ENCODE measurements at regions not wholly inside any gene's neighbourhood (a gene's known extent, or its start where the extent isn't known, plus 50 kb on each side); places are given as distances from the start of the nearest gene placed in this dataset.

GRCh38 chr13:106011600-106011999 lies 523.9 kb downstream of the EFNB2 start:
- H3K9me3 Mint-ChIP-seq: peaks cover 0 to 7% (median 3%) of the 10 kb centered on the region in 11 donors
- DNase-seq (no peak), ATAC-seq (no peak)
- no peak overlapping the region for H3K4me3 ChIP-seq (ENCODE audit: low read length)
- H3K27me3 Mint-ChIP-seq: peaks cover 0 to 4% (median 0%) of the 10 kb centered on the region in 5 donors
- no peaks in the 10 kb centered on the region for H3K4me1 ChIP-seq (ENCODE audit: control insufficient read depth in 2 of 2, insufficient read depth in 2 of 2, low read length in 2 of 2)
- H3K36me3 Mint-ChIP-seq: no peaks in the 10 kb centered on the region
- H3K36me3 ChIP-seq (ENCODE audit: control insufficient read depth in 2 of 3, insufficient read depth in 3 of 3, low read length in 3 of 3): no peaks in the 10 kb centered on the region
- intact Hi-C loops (cut with micrococcal nuclease): no loop called here
- no peak overlapping the region for H3K27ac ChIP-seq (ENCODE audit: low read depth, low read length)
- no peaks in the 10 kb centered on the region for H3K9me3 ChIP-seq (ENCODE audit: control insufficient read depth in 2 of 3, low read length in 3 of 3)
- H3K27me3 ChIP-seq (ENCODE audit: control insufficient read depth in 2 of 2, insufficient read depth in 2 of 2, low read length in 2 of 2): no peaks in the 10 kb centered on the region
- POLR2A ChIA-PET: no interaction called here
- no peak overlapping the region for H3K27ac Mint-ChIP-seq
- H3K4me3 Mint-ChIP-seq: no peak overlapping the region
- peaks cover 0 to 6% (median 0%) of the 10 kb centered on the region in 7 donors for H3K4me1 Mint-ChIP-seq
- CTCF ChIA-PET: no interaction called here

GRCh38 chr13:106010836-106011235 lies 524.6 kb downstream of the EFNB2 start:
- H3K4me1 Mint-ChIP-seq: peaks cover 0 to 6% (median 0%) of the 10 kb centered on the region in 7 donors
- no peaks in the 10 kb centered on the region for H3K36me3 Mint-ChIP-seq
- ChIA-PET CTCF (no interaction called here), POLR2A (no interaction called here)
- ATAC-seq (no peak), DNase-seq (no peak)
- no peaks in the 10 kb centered on the region for H3K27me3 ChIP-seq (ENCODE audit: control insufficient read depth in 2 of 2, insufficient read depth in 2 of 2, low read length in 2 of 2)
- no peaks in the 10 kb centered on the region for H3K9me3 ChIP-seq (ENCODE audit: control insufficient read depth in 2 of 3, low read length in 3 of 3)
- H3K36me3 ChIP-seq (ENCODE audit: control insufficient read depth in 2 of 3, insufficient read depth in 3 of 3, low read length in 3 of 3): no peaks in the 10 kb centered on the region
- no peaks in the 10 kb centered on the region for H3K4me1 ChIP-seq (ENCODE audit: control insufficient read depth in 2 of 2, insufficient read depth in 2 of 2, low read length in 2 of 2)
- peaks cover 0 to 4% (median 0%) of the 10 kb centered on the region in 5 donors for H3K27me3 Mint-ChIP-seq
- no peak overlapping the region for H3K27ac Mint-ChIP-seq
- intact Hi-C loops (cut with micrococcal nuclease): no loop called here
- H3K9me3 Mint-ChIP-seq: peaks cover 0 to 7% (median 3%) of the 10 kb centered on the region in 11 donors
- H3K4me3 Mint-ChIP-seq: no peak overlapping the region
- H3K4me3 ChIP-seq (ENCODE audit: low read length): no peak overlapping the region
- H3K27ac ChIP-seq (ENCODE audit: low read depth, low read length): no peak overlapping the region

DNA sequence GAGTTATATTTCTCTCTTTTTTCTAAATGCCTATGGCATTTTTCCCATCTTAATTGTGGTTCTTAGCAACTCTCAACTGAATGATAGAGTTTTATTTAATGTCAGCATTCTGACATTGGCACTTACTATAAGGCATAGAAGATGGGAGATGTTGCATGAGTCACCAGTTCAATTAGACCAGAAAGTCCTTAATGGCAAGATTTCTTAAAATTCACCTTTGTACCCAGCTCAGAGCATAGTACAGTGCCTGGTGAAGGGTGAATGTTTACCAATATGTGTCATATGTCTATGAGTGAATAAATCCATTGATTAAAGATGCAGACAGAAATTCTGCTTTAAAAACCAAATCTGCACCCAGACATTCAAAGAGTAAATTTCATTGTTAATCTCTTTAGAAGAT lies 526.9 kb downstream of the EFNB2 start:
- DNase-seq: no peak
- H3K36me3 ChIP-seq (ENCODE audit: control insufficient read depth in 2 of 3, insufficient read depth in 3 of 3, low read length in 3 of 3): no peaks in the 10 kb centered on the region
- H3K27me3 ChIP-seq (ENCODE audit: control insufficient read depth in 2 of 2, insufficient read depth in 2 of 2, low read length in 2 of 2): no peaks in the 10 kb centered on the region
- no peaks in the 10 kb centered on the region for H3K9me3 ChIP-seq (ENCODE audit: control insufficient read depth in 2 of 3, low read length in 3 of 3)
- no peak overlapping the region for H3K4me3 Mint-ChIP-seq
- H3K4me1 ChIP-seq (ENCODE audit: control insufficient read depth in 2 of 2, insufficient read depth in 2 of 2, low read length in 2 of 2): no peaks in the 10 kb centered on the region
- ChIA-PET POLR2A (no interaction called here), CTCF (interaction anchor here (0.6 kb wide), 1 partner anchor 1743 kb away, joined by 3 read pairs; no protein-coding TSS in a partner anchor)
- intact Hi-C loops (cut with micrococcal nuclease): no loop called here
- H3K27ac Mint-ChIP-seq: no peak overlapping the region
- H3K27ac ChIP-seq (ENCODE audit: low read depth, low read length): no peak overlapping the region
- H3K36me3 Mint-ChIP-seq: no peaks in the 10 kb centered on the region
- no peak for ATAC-seq
- H3K4me3 ChIP-seq (ENCODE audit: low read length): no peak overlapping the region
- peaks cover 0 to 10% (median 0%) of the 10 kb centered on the region in 5 donors for H3K27me3 Mint-ChIP-seq
- peaks cover 0 to 6% (median 0%) of the 10 kb centered on the region in 7 donors for H3K4me1 Mint-ChIP-seq
- H3K9me3 Mint-ChIP-seq: peaks cover 0 to 7% (median 3%) of the 10 kb centered on the region in 11 donors

DNA sequence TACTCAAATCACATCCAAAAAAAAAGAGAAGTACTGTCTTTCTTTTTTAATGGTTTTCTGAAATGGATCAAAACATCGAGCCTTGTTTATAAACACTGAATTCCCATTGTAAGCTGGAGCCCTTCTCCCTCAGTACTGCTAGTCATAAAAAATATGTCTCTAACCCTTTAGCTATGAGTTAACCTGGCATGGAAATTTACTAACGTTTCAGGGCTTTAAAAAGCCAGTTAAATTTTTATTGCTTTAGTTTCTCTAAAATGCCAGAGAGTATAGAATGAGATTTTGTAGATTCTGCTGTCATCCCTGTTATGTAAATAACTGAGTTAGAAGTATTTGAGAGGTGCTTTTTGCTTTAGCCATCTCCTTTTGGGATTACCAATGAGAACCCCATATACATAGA lies 528.3 kb downstream of the EFNB2 start:
- intact Hi-C loops (cut with micrococcal nuclease): no loop called here
- H3K27me3 ChIP-seq (ENCODE audit: control insufficient read depth in 2 of 2, insufficient read depth in 2 of 2, low read length in 2 of 2): no peaks in the 10 kb centered on the region
- ATAC-seq (no peak), DNase-seq (no peak)
- no peak overlapping the region for H3K27ac ChIP-seq (ENCODE audit: low read depth, low read length)
- ChIA-PET POLR2A (no interaction called here), CTCF (interaction anchor here (0.6 kb wide), 1 partner anchor 54 kb away, joined by 3 read pairs; no protein-coding TSS in a partner anchor)
- H3K9me3 Mint-ChIP-seq: peaks cover 0 to 4% (median 0%) of the 10 kb centered on the region in 11 donors
- no peak overlapping the region for H3K4me3 Mint-ChIP-seq
- no peak overlapping the region for H3K27ac Mint-ChIP-seq
- peaks cover 0 to 6% (median 0%) of the 10 kb centered on the region in 7 donors for H3K4me1 Mint-ChIP-seq
- H3K4me3 ChIP-seq (ENCODE audit: low read length): no peak overlapping the region
- no peaks in the 10 kb centered on the region for H3K36me3 ChIP-seq (ENCODE audit: control insufficient read depth in 2 of 3, insufficient read depth in 3 of 3, low read length in 3 of 3)
- peaks cover 0 to 10% (median 0%) of the 10 kb centered on the region in 5 donors for H3K27me3 Mint-ChIP-seq
- H3K4me1 ChIP-seq (ENCODE audit: control insufficient read depth in 2 of 2, insufficient read depth in 2 of 2, low read length in 2 of 2): no peaks in the 10 kb centered on the region
- H3K36me3 Mint-ChIP-seq: no peaks in the 10 kb centered on the region
- H3K9me3 ChIP-seq (ENCODE audit: control insufficient read depth in 2 of 3, low read length in 3 of 3): no peaks in the 10 kb centered on the region

DNA sequence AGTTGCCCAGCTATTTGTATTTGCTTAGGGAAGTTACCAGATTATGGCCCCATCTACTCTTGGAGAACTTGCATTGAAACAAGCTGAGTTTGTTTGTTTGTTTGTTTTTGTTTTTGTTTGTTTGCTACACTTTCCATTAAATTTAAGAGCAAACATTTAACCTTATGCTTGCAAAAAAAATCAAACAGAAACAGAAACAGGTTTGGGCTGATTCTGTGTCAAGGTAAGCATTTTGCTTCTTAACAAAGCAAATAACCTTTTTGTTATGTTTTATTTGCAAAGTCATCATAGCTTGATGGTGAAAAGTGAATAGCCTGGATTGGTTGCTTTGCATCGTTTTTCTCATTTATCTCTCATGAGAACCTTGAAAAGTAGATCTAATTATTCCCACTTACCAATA lies 531.8 kb downstream of the EFNB2 start:
- no peaks in the 10 kb centered on the region for H3K36me3 ChIP-seq (ENCODE audit: control insufficient read depth in 2 of 3, insufficient read depth in 3 of 3, low read length in 3 of 3)
- no peak overlapping the region for H3K4me3 ChIP-seq (ENCODE audit: low read length)
- no peak overlapping the region for H3K4me3 Mint-ChIP-seq
- H3K9me3 Mint-ChIP-seq: peaks cover 0 to 7% (median 3%) of the 10 kb centered on the region in 11 donors
- DNase-seq (no peak), ATAC-seq (no peak)
- CTCF ChIA-PET: no interaction called here
- peaks cover 0 to 6% (median 0%) of the 10 kb centered on the region in 7 donors for H3K4me1 Mint-ChIP-seq
- no peaks in the 10 kb centered on the region for H3K36me3 Mint-ChIP-seq
- no peaks in the 10 kb centered on the region for H3K4me1 ChIP-seq (ENCODE audit: control insufficient read depth in 2 of 2, insufficient read depth in 2 of 2, low read length in 2 of 2)
- no peaks in the 10 kb centered on the region for H3K9me3 ChIP-seq (ENCODE audit: control insufficient read depth in 2 of 3, low read length in 3 of 3)
- peaks cover 0 to 6% (median 0%) of the 10 kb centered on the region in 5 donors for H3K27me3 Mint-ChIP-seq
- POLR2A ChIA-PET: no interaction called here
- H3K27me3 ChIP-seq (ENCODE audit: control insufficient read depth in 2 of 2, insufficient read depth in 2 of 2, low read length in 2 of 2): no peaks in the 10 kb centered on the region
- intact Hi-C loops (cut with micrococcal nuclease): no loop called here
- H3K27ac ChIP-seq (ENCODE audit: low read depth, low read length): no peak overlapping the region
- H3K27ac Mint-ChIP-seq: no peak overlapping the region

- ATAC-seq (no peak), DNase-seq (no peak)
- no peak overlapping the region for H3K4me3 Mint-ChIP-seq
- ChIA-PET POLR2A (no interaction called here), CTCF (no interaction called here)
- peaks cover 0 to 16% (median 0%) of the 10 kb centered on the region in 5 donors for H3K27me3 Mint-ChIP-seq
- intact Hi-C loops (cut with micrococcal nuclease): no loop called here
- H3K9me3 ChIP-seq (ENCODE audit: control insufficient read depth in 2 of 3, low read length in 3 of 3): no peaks in the 10 kb centered on the region
- H3K27ac Mint-ChIP-seq: no peak overlapping the region
- no peaks in the 10 kb centered on the region for H3K36me3 ChIP-seq (ENCODE audit: control insufficient read depth in 2 of 3, insufficient read depth in 3 of 3, low read length in 3 of 3)
- no peaks in the 10 kb centered on the region for H3K36me3 Mint-ChIP-seq
- H3K27ac ChIP-seq (ENCODE audit: low read depth, low read length): no peak overlapping the region
- peaks cover 0 to 6% (median 4%) of the 10 kb centered on the region in 11 donors for H3K9me3 Mint-ChIP-seq
- H3K27me3 ChIP-seq (ENCODE audit: control insufficient read depth in 2 of 2, insufficient read depth in 2 of 2, low read length in 2 of 2): no peaks in the 10 kb centered on the region
- H3K4me1 ChIP-seq (ENCODE audit: control insufficient read depth in 2 of 2, insufficient read depth in 2 of 2, low read length in 2 of 2): no peaks in the 10 kb centered on the region
- H3K4me3 ChIP-seq (ENCODE audit: low read length): no peak overlapping the region
- H3K4me1 Mint-ChIP-seq: no peaks in the 10 kb centered on the region
Observed at GRCh38 chr13:106001443-106001842, 534.0 kb downstream of the EFNB2 start.
